Upper lobe of left lung (tissue), 6 donors: ENCODE measurements at regions not wholly inside any gene's neighbourhood (a gene's known extent, or its start where the extent isn't known, plus 50 kb on each side); places are given as distances from the start of the nearest gene placed in this dataset.

Experiments
- ATAC-seq, 2 donors: fragments of 200-7000 bp; cut with Tn5 transposase; one replicate each; pipeline ENCODE4 v1.9.1; 2022; ENCODE audit warnings: mild to moderate bottlenecking in 2 of 2, moderate library complexity in 2 of 2; ENCODE audit not compliant: low FRiP score in 2 of 2
- DNase-seq, 2 donors: peaks; one replicate each; pipeline ENCODE4 v3.0.0-alpha.2; 2019 to 2020
- H3K27ac ChIP-seq, 4 donors: fragments of 200-600 bp; sonication (generic); one replicate each; pipeline ENCODE4 v1.5.1; 2016 to 2019
- H3K27me3 ChIP-seq, 4 donors: fragments of 200-600 bp; sonication (generic); one replicate each; pipeline ENCODE4 v1.5.1; 2017 to 2019
- H3K36me3 ChIP-seq, 4 donors: fragments of 200-600 bp; sonication (generic); one replicate each; pipeline ENCODE4 v1.5.1; 2016 to 2019
- H3K4me1 ChIP-seq, 4 donors: fragments of 200-600 bp; sonication (generic); one replicate each; pipeline ENCODE4 v1.5.1; 2018 to 2019
- H3K4me3 ChIP-seq, 4 donors: fragments of 200-600 bp; sonication (generic); one replicate each; pipeline ENCODE4 v1.5.1; 2017 to 2019; ENCODE audit warnings: mild to moderate bottlenecking in 2 of 4, moderate library complexity in 1 of 4
- H3K9me3 ChIP-seq, 4 donors: fragments of 200-600 bp; sonication (generic); one replicate each; pipeline ENCODE4 v1.5.1; 2018 to 2019
- CTCF ChIP-seq, 6 experiments: fragments of 450-650 bp in 4 of 6; fragments of 200-600 bp in 2 of 6; sonication (generic) in 2 of 6; IDR thresholded peaks; one replicate each; pipeline ENCODE4 v1.5.1; 2016 to 2019; ENCODE audit warnings: antibody characterized with exemption in 6 of 6
- EP300 ChIP-seq, 4 donors: sonication (generic); formaldehyde crosslinking; IDR thresholded peaks; one replicate each; pipeline ENCODE4 v1.5.1; 2017; ENCODE audit warnings: antibody characterized with exemption in 4 of 4, control low read depth in 2 of 4
- POLR2A ChIP-seq, 4 donors: fragments of 450-650 bp; IDR thresholded peaks; one replicate each; pipeline ENCODE4 v1.5.1; 2016 to 2017; ENCODE audit warnings: antibody characterized with exemption in 4 of 4, mild to moderate bottlenecking in 2 of 4
- POLR2AphosphoS5 ChIP-seq, 2 donors: sonication (generic); formaldehyde crosslinking; IDR thresholded peaks; one replicate each; pipeline ENCODE4 v1.5.1; 2017; ENCODE audit warnings: antibody characterized with exemption in 2 of 2
- WGBS, 2 donors: methylation state at CpG; one replicate each; pipeline ENCODE4 v1.1.5; 2017 to 2018; 5-methylcytosine and 5-hydroxymethylcytosine counted together
- donor health status: DM: no; HTN: no; CAD: no; lungs with moderate emphysema.
- donor health status: DM: no; HTN: yes; CAD: no; lungs with severe emphysema.

GRCh38 chr5:124996023-124996763, 249.8 kb upstream of the ZNF608 start:
- Histone ChIP-seq H3K36me3 (no peaks in the 10 kb centered on the region), H3K4me3 (no peak overlapping the region), H3K9me3 (no peaks in the 10 kb centered on the region), H3K27ac (no peak overlapping the region), H3K4me1 (no peaks in the 10 kb centered on the region), H3K27me3 (no peaks in the 10 kb centered on the region)
- 82 to 87% methylated on average over 4 of the region's 4 CpGs for WGBS, 2 donors
- ATAC-seq: no peak
- DNase-seq: no peak
- no peak for TF ChIP-seq POLR2A (IDR thresholded peaks at IDR 0.05)

- Histone ChIP-seq H3K4me1 (no peaks in the 10 kb centered on the region), H3K4me3 (no peak overlapping the region), H3K9me3 (no peaks in the 10 kb centered on the region), H3K27me3 (no peaks in the 10 kb centered on the region), H3K36me3 (no peaks in the 10 kb centered on the region), H3K27ac (no peak overlapping the region)
- DNase-seq (no peak), ATAC-seq (no peak)
- TF ChIP-seq POLR2AphosphoS5 (IDR thresholded peaks at IDR 0.05) (no peak), POLR2A (IDR thresholded peaks at IDR 0.05) (no peak), EP300 (IDR thresholded peaks at IDR 0.05) (no peak), CTCF (IDR thresholded peaks at IDR 0.05) (no peak)
- WGBS, 2 donors: 48 to 55% methylated on average over 3 of the region's 3 CpGs
Observed at GRCh38 chr5:124996764-124997077, 250.3 kb upstream of the ZNF608 start.

- Histone ChIP-seq H3K4me1 (no peaks in the 10 kb centered on the region), H3K27me3 (no peaks in the 10 kb centered on the region), H3K4me3 (no peak overlapping the region), H3K9me3 (no peaks in the 10 kb centered on the region), H3K27ac (no peak overlapping the region), H3K36me3 (no peaks in the 10 kb centered on the region)
- TF ChIP-seq POLR2AphosphoS5 (IDR thresholded peaks at IDR 0.05): no peak
- TF ChIP-seq CTCF (IDR thresholded peaks at IDR 0.05): no peak
- TF ChIP-seq POLR2A (IDR thresholded peaks at IDR 0.05): no peak
- TF ChIP-seq EP300 (IDR thresholded peaks at IDR 0.05): no peak
- ATAC-seq: no peak
- 73 to 75% methylated on average over 3 of the region's 3 CpGs for WGBS, 2 donors
- no peak for DNase-seq
Observed at GRCh38 chr5:124997186-124997893, 250.9 kb upstream of the ZNF608 start.

GRCh38 chr5:124998520-124998919, 252.1 kb upstream of the ZNF608 start:
- H3K4me3 ChIP-seq: no peak overlapping the region
- no peaks in the 10 kb centered on the region for H3K9me3 ChIP-seq
- no peak overlapping the region for H3K27ac ChIP-seq
- DNase-seq: no peak
- H3K4me1 ChIP-seq: no peaks in the 10 kb centered on the region
- ATAC-seq: no peak
- H3K27me3 ChIP-seq: no peaks in the 10 kb centered on the region
- H3K36me3 ChIP-seq: no peaks in the 10 kb centered on the region
- WGBS, 2 donors: 73 to 75% methylated on average over 1 of the region's 1 CpG
- TF ChIP-seq CTCF (IDR thresholded peaks at IDR 0.05) (no peak), POLR2AphosphoS5 (IDR thresholded peaks at IDR 0.05) (no peak), POLR2A (IDR thresholded peaks at IDR 0.05) (no peak), EP300 (IDR thresholded peaks at IDR 0.05) (no peak)

GRCh38 chr5:125002727-125003598, 256.5 kb upstream of the ZNF608 start:
- Histone ChIP-seq H3K27ac (no peak overlapping the region), H3K27me3 (no peaks in the 10 kb centered on the region), H3K9me3 (no peaks in the 10 kb centered on the region), H3K36me3 (no peaks in the 10 kb centered on the region), H3K4me3 (no peak overlapping the region), H3K4me1 (peaks cover 0 to 5% (median 2%) of the 10 kb centered on the region in 4 donors)
- DNase-seq: no peak
- 81 to 85% methylated on average over 1 of the region's 1 CpG for WGBS, 2 donors
- ATAC-seq: no peak
- TF ChIP-seq POLR2A (IDR thresholded peaks at IDR 0.05) (no peak), EP300 (IDR thresholded peaks at IDR 0.05) (no peak), POLR2AphosphoS5 (IDR thresholded peaks at IDR 0.05) (no peak)
